ENCODE measurements at regions not wholly inside any gene's neighbourhood (a gene's known extent, or its start where the extent isn't known, plus 50 kb on each side); places are given as distances from the start of the nearest gene placed in this dataset.

DNA sequence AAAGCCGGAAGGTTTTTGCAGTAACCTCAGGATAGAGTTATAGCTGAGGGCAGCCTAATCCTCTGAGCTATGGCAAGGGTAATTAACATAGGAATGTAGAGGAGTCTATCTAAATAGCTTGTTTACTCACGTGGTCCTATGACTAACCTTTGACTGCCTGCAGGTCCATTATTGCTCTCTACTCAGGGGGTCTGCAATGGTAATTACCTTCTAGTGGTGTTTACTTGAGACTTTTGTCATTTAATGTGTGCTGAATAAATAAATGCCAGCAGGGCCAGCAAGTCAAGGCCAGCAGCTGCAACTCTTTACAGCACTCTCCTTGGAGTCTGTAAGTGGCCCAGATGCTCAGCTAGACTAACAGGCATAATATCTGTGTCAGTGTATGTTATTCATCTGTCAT lies 212.7 kb upstream of the FMR1 start:
- no peak for DNase-seq (ENCODE audit: low spot score)

DNA sequence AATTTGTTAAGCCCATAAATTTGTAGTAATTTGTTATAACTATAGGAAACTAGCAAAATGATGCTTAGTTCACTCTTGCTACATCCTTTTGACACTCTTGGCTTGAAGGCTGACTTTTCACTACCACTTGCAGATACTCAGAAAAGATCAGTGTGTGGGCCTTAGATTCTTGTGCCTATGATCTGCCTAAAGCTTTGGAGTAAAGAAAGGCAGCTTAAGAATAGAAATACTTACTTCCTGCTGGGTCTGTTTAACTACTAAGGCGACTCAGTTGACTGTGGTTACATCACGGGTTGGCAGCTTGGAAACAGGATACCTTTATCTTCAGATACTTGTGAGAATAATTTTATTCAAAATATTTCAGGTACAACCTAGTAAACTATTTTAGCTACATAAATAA lies 201.4 kb upstream of the FMR1 start:
- no peak for DNase-seq (ENCODE audit: low spot score)

DNA sequence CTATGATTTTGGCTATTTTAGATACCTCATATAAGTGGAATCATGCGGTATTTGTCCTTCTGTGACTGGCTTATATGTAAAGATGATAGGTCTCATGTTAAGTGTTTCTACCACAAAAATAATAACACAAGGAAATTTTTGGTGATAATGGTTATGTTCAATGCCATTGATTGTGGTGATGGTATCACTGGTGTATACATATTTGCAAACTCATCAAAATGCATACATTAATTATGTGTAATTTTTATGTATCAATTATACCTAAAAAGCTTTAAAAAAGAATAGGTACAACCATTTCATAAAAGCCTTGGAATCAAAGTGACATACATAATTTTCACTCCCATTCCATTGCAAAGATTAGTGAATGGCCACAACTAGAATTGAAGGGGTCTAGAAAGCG lies 178.3 kb upstream of the FMR1 start:
- DNase-seq (ENCODE audit: low spot score) = no peak

DNA sequence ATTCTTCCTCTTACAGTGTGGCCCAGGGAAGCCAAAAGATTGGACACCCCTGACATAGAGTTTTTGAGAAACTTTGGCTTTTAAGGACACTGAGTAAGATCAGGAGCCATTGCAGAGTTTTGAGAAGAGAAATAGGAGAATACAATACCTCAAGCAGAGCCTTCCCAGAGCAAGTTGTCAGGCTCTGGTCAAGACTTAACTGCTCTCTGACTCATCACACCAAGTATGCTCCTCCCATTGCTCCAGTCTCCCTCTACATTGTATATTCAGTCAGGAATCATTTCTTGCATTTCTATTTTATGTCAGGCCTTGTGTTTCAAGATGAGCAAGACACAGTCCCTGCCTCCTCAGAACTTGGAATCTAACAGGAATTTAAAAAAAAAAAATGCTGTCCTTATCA lies 176.4 kb upstream of the FMR1 start:
- no peak for DNase-seq (ENCODE audit: low spot score)

DNA sequence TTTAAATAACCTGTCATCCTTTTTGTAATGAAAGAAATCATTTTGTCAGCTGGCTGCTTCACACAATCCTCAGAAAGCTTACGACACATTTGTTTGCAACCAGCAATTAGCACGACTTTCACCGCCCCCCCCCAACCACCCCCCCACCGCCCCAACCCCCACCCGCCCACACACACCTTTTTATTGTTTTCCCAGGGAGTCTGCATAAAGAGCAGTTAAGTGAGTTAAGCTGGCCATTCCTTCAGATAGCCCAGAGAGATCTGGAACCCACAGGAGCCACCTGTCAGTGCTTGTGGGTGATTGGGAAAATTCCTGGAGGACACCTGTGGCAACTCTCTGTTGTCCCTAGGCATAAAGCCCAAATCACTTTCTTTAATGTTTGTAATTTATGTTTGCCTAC lies 175.7 kb upstream of the FMR1 start:
- no peak for DNase-seq (ENCODE audit: low spot score)

DNA sequence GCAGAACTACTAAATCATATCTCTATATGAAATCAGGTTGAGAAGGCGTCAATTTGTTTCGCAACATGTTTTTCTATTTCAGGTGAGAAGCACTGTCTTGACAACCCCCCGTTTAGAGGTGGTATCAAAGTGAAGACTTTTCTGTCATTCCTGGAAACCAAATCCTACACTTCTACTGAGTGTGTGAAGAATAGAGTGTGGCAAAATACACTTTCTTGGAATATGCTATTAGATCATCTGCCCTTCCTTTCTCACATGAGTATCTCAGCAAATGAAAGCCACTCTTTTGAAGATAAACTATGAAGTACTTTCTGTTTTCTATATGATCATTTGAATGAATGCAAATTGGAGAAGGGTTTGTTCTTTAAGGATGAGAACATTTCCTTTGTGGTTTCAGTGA lies 174.0 kb upstream of the FMR1 start:
- DNase-seq (ENCODE audit: low spot score) = no peak

DNA sequence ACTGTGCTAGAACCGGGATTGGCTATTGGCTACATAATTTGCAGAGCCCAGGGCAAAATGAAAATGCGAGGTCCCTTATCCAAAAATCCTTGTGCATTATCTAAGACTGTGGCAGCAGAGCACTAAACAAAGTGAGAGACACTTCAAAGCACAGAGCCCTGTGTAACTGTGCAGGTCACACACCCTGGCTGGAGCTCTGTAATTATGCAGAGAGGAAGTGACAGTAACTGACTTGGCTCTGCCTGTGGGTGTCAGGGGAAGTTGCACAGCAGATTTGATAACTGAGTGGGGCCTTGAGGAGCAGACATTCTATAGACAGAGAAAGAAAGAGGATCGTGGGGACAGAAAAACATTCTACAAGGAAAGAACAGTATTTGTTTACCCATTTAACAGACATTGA lies 173.5 kb upstream of the FMR1 start:
- DNase-seq (ENCODE audit: low spot score) = no peak

DNA sequence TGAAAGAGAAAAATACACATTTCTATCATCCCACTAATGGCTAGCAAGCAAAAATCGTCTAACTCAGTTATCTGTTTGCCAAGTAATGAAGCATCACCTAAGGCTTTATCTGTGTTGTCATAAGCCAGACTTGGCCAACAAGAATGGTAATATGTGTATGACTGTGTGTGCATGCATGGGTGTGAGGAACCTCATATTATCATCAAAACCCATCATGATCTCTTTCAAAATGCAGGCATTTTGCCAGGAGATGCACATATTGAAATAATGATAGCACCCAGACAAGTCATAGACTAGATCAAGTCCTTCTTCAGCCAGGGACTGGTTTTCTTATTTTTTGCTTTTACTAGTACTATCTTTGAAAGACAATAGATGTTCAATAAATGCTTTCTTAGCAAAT lies 172.5 kb upstream of the FMR1 start:
- no peak for DNase-seq (ENCODE audit: low spot score)

DNA sequence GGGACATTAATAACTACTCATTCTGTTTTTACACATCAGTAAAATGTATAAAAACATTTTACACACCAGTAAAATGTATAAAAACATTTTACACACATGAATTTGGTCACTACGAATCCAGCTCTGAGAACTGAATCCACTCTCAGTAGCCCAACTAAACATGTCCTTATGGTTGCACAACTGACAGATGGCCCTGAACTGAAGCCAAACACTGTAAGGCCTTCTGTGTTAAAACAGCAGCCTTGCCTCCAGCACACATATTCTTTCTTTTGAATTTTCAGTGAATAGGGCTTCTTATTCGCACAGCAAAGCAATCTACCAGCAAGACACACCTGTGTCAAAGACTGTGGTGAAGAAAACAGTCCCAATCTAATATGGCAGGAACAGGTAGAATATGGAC lies 169.9 kb upstream of the FMR1 start:
- DNase-seq (ENCODE audit: low spot score) = no peak

DNA sequence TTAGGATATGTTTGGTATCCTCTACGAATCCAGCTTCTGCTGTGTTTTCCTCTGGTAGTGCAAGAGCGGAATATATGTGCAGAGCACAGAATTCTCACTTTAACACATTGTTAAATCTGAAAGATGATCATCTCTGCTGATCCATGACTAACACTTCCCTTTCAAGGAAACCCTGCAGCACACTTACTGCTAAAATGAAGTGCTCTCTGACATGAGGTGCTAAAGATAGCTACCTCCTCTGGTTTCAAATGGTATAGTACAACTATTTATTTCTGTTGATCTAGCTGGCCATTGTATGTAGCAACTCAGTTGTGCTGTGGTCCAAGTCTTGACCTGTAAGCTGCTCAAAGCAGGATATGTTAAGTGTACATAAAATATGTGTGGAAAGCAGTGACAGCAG lies 162.4 kb upstream of the FMR1 start:
- no peak for DNase-seq (ENCODE audit: low spot score)

DNA sequence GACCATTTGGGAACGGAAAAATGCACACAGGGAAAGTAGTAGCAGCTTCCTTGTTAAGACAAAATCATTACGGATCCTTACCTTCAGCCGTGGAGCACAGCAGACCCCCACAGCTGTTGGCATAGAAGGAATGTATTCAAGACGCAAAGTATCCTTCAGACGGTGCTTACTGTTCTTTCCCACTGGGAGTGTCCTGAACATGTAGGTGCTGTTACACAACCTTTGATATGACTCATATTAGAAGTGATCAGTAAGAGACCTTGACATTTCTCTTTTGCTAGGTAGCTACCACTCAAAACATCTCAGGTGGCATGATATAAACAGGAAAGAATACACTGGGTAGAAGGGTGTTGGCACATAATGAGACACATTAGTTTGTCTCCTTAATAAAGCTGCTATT lies 154.0 kb upstream of the FMR1 start:
- no peak for DNase-seq (ENCODE audit: low spot score)

DNA sequence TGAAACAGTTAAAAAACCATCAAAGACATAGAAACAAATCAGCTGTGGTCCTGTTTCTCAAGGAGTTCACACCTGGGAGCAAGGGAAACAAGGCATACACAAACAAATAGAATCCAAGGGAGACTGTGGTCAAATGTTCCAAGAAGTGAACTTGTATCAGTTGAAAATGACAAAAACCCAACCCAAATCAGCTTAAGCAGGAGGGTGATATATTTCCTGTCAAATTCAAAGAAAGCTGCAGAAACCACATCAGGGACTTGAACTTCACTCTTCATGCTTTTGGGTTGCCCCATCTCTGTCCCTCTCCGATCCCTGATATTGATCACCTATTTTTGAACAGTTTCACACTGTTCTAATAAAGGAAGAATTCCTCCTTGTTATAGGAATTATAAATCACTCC lies 148.6 kb upstream of the FMR1 start:
- no peak for DNase-seq (ENCODE audit: low spot score)

DNA sequence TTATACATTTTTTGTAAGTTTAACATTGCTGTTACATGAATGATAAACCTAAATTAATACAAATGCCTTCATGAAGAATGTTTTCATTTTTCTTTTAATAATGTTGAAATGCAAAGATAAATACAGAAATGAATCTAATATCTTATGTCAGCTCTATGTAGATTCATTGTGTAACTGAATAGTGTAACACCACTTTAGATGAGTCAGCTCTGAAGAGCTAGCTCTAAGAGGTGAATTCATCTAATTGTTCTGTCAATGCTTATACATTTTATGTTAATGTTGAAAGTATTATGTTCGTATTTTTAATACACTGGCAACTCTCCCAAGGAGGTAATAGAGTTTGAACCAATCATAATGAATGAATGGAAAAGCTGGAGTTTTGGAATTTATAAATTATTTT lies 146.9 kb upstream of the FMR1 start:
- DNase-seq (ENCODE audit: low spot score) = no peak

DNA sequence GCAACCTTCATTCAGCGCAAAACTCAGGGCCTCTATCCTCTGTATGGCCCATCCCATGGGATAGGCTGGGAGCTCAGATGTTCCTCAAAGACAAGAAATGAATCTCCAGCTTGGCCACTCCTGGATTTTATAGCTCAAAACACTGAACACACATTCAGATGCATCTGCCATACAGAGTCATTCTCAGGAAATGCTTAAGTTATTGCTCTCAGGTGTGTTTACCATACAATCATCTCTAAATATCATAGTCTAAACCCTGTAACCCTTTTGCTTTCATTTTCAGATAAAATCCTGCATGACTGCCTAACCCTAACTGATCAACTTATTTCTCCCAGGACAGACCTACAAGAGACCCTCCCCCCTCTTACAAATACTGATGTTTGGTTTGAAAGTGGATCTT lies 140.9 kb upstream of the FMR1 start:
- no peak for DNase-seq (ENCODE audit: low spot score)

DNA sequence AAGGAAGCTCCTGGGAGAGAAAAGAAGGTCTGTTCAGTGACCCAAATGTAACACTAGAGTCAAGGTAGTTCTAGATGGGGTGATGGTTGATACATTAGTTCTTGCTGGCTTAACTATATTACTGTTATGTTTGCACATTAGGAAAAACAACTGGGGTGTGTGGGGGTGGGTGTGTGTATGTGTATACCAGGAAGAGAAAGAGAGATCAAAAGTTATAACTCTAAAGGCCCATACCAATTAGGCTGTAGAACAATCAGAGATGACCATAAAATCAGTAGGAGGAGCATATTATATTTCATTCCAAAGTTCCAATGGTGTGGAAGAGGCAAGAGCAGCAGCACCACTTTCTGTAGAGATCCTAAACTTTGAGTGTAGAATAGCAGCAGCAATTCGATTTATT lies 134.7 kb upstream of the FMR1 start:
- no peak for DNase-seq (ENCODE audit: low spot score)

DNA sequence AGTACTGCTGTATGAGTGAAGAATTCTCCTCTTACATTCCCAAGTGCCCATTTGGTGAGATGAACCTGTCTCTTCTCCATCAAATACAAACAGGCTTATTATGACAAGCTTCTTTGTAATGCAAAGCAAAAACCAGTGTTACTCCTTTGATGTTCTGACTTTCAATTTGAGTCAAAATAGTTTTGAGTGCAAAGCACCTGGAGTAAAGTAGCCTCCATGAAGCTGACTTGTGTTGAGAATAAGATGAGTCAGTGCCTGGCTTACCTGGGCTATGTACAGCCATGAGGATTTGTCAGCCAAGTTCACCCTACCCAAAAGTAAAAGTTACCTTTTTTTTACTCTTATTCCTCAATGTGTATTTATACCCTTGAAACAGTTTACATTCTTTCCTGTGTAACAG lies 132.5 kb upstream of the FMR1 start:
- no peak for DNase-seq (ENCODE audit: low spot score)

DNA sequence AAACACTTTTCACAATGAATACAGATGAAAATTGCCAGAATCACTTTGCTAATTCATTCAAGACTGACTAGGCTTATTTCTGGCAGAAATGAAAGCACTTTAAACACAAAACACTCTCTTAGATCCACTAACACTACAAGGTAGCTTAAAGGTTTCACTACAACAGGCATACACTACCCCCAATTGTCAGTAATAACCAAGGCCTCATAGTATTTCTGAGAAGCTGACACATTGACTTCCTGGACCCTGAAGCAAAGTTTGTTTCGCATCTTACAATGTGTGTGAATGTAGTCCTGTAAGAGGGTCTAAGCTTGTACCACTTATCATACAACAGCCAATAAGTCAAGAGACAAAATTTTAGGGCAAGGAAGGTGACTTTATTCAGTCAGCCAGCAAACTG lies 129.9 kb upstream of the FMR1 start:
- no peak for DNase-seq (ENCODE audit: low spot score)

DNA sequence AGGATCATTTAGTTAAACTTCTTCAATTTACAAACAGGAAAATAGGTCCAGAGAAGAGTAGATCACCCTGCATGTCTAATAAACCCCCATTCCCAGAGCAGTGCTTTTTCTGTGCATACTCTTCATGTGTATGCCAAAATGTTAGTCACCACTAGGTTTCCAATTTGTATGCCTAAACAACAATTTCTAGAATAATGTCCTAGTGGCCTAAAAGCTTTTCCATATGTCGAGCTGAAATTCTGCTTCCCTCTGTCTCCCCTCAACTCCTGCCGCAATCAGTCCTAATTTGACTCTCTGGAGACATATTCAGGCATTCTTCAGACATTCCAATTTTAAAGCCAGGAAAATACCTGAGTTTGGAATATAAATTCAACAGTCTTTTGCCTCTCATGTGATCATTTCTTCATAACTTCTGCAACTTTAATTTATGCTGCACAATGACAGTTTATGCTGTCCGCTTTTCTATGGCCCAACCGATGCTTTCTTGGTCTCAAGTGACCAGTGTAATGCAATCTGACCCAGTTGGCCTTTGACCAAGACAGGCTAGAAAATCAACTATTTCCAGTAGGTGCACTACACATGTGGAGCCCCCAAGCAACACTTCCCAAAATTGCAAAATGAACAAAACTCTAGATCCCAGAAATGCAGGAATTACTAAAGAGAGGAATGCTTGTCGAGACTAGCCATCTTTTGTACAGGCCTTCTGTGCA lies 122.9 kb upstream of the FMR1 start:
- no peak for DNase-seq (ENCODE audit: low spot score)

DNA sequence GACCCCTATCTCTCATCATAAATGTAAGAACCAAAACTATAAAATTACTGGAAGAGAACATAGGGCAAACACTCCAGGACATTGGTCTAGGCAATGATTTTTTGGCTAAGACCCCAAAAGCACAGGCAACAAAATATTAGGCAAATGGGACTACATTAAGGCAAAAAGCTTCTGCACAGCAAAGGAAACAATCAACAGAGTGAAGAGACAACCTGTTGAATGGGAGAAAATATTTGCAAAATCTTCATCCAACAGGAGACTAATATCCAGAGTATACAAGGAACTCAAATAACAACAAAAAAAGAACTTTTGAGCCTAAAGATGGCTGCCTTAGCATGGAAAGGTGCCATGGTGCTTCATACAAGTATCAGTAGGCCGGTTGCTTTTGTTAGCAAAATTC lies 111.1 kb upstream of the FMR1 start:
- no peak for DNase-seq (ENCODE audit: low spot score)

DNA sequence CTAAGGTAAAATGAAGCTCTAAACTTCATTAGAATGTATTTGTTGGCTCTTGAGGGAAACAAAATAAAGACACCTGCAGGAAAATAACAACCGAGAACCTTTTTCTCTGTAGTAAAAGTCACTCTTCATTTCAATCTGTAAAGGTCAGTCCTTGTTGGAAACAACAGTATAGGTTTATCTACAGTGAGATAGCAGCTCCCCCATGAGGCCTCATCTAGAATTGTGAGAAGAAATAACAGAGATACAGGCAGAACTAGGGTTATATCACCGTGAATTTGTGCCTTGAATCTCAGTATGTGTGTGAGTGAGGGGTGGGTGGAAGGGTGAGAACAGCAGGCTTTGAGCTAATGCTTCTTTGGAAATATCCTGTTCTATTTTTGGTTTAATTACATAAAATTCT lies 107.8 kb upstream of the FMR1 start:
- DNase-seq (ENCODE audit: low spot score) = peak; percentile 43

DNA sequence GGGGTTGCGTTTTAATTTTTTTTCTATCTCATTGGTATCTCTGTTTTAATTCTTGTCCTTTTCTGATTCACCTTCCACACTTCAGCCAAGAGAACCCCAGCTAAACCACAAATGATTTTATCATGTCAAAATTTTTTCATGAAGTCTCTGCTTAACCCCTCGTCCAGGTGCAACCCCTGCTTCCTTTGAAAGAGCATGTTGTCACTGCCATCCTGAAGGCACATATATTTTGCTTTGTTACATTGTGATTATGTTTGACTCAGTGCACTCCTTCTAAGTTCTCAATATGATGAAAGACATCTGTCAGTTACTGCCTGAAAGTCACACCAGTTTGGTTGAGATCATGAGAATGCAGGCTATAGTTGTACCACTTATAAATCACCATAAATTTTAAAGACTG lies 99.9 kb upstream of the FMR1 start:
- DNase-seq (ENCODE audit: low spot score) = no peak

DNA sequence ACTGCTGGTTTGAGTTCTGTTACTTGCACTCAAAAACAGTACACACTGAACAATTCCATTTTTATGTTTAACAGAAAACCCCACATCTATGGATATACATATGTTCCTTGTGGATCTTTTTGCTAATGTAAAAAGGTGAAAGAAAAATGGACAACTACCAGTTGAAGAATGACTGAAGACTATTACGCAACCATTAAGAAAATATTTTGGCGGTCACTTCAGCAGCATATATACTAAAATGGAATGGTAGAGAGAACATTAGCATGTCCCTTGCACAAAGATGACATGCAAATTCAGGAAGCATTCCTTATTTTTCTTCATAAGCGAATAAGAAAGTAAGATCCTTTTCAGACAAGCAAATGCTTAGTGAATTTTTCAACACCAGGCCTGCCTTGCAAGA lies 84.6 kb upstream of the FMR1 start:
- DNase-seq (ENCODE audit: low spot score) = no peak

DNA sequence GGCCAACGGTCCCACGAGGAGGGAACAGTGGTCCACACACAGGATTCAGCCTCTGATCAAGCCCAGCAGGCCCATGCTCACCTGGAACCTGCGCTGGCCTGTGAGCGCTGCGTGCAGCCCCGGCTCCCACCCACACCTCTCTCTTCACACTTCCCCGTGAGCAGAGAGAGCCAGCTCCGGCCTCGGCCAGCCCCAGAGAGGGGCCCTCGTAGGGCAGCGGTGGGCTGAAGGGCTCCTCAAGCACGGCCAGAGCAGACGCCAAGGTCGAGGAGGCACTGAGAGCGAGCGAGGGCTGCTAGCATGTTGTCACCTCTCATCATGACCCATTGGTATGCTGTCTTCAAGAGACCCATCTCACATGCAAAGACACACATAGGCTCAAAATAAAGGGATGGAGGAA lies 83.0 kb upstream of the FMR1 start:
- DNase-seq (ENCODE audit: low spot score) = no peak

DNA sequence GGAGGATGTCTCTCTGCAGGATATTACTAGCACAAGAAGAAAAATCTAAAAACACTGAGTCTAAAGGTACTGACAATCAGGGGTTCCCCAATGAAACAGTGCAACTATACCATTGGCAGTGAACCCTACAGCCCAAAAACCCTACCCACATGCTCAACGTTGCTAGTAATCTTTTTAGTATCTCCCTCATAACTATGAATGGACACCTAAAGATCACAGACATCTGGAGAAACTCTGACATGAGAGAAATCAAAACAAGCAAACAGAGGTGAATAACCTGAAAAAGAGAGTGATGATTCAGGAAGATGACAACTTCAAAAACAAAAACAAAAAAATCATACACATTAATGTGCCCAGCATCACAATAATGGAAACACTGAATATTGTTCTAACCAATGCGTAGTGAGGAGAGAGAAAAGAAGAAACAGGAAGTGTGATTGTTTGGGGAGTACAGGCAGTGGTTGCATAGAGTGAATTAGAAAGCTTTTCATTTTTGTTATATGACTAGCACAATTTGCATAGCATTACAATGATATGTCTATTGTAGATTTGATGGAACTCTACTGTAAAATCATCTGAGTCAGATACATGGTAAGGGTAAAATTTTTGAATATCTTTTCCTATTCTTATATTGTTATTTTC lies 78.9 kb upstream of the FMR1 start:
- DNase-seq (ENCODE audit: low spot score) = no peak

Measured in pons (tissue), 1 donor.